Erythroblast (primary cell): ENCODE measurements at regions not wholly inside any gene's neighbourhood (a gene's known extent, or its start where the extent isn't known, plus 50 kb on each side); places are given as distances from the start of the nearest gene placed in this dataset.

Experiments used
- GATA1 ChIP-seq: IDR thresholded peaks from 2 replicates; pipeline ENCODE4 v1.6.1; 2011; ENCODE audit warnings: low read depth, mild to moderate bottlenecking, control low read depth, low read length, moderate library complexity
- POLR2A ChIP-seq: IDR thresholded peaks from 2 replicates; pipeline ENCODE4 v1.6.1; 2011; ENCODE audit warnings: mild to moderate bottlenecking, low read length

DNA sequence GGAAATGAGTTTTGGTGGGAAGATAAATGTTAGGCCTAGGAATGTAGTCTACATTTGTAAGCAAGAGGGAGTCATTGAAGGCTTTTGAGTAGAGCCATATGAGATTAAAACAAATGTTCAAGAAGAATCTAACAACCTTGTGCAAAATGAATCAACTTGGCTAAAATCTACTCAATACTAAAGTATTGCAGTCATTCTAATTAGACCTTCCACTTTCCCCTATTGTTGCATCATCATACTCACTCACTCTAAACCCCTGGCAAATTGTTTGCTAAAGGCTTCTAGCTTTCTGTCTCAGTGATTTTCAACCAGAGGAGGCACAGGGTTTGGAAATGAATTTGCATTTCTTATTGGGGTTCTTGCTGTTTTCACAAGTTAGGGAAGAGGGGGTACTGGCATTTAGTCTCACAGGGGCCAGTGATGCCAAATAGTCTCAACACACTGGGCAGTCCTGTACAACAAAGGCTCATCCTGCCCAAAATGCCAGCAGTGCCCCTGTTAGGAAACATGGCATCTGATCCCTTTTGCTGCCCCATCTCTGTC, 85.3 kb downstream of the SEC16B start:
- no peak for TF ChIP-seq POLR2A
- TF ChIP-seq GATA1: no peak
